ENCODE measurements at regions not wholly inside any gene's neighbourhood (a gene's known extent, or its start where the extent isn't known, plus 50 kb on each side); places are given as distances from the start of the nearest gene placed in this dataset.

DNA sequence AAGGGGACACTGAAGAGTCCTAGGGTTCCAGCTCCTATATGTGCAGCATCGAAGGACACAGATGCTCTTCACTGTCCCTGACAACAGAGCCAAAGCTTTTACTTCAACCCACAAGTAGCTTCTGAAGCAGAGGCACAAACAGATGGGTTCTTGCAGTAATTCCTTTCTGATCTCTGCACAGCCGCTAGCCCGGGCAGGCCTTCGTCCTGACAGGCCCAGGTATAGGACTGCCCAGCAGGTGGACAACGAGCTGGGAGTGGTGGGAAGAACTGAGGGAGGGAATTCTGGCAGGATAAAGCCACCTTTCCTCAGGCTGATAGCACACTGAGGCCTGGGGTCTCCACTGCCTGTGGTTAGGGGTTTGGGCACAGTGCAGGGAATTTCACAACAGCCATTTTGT is 94.8 kb downstream of the RHOB start:
- H3K4me3 Mint-ChIP-seq = no peak overlapping the region
- ATAC-seq (no peak), DNase-seq (no peak)
- H3K27me3 Mint-ChIP-seq (ENCODE audit: low read depth) = no peaks in the 10 kb centered on the region
- H3K36me3 Mint-ChIP-seq (ENCODE audit: insufficient read depth) = no peaks in the 10 kb centered on the region
- no peaks in the 10 kb centered on the region for H3K4me1 Mint-ChIP-seq (ENCODE audit: low read depth)
- no peaks in the 10 kb centered on the region for H3K9me3 Mint-ChIP-seq

DNA sequence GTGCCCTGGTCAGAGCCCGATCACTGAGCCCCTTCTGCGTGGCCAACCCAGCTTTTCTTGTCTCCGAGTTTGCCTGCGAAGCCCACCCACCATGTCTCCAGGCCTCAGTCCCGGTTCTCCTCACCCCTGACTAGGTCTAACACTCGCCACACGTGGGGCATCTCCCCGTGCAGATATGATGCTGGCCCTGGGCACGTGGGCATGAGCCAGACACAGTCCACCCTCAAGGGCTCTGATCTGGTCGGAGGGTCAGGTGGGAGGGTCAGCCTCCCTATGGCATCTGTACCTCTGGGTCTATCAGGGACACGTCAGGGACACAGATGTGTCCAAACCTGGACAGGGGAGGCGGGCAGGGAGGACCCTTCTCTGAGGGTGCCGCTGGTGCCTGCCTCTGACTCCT is 95.4 kb downstream of the RHOB start:
- no peaks in the 10 kb centered on the region for H3K4me1 Mint-ChIP-seq (ENCODE audit: low read depth)
- H3K4me3 Mint-ChIP-seq = no peak overlapping the region
- no peaks in the 10 kb centered on the region for H3K36me3 Mint-ChIP-seq (ENCODE audit: insufficient read depth)
- ATAC-seq (no peak), DNase-seq (no peak)
- no peaks in the 10 kb centered on the region for H3K9me3 Mint-ChIP-seq
- no peaks in the 10 kb centered on the region for H3K27me3 Mint-ChIP-seq (ENCODE audit: low read depth)

DNA sequence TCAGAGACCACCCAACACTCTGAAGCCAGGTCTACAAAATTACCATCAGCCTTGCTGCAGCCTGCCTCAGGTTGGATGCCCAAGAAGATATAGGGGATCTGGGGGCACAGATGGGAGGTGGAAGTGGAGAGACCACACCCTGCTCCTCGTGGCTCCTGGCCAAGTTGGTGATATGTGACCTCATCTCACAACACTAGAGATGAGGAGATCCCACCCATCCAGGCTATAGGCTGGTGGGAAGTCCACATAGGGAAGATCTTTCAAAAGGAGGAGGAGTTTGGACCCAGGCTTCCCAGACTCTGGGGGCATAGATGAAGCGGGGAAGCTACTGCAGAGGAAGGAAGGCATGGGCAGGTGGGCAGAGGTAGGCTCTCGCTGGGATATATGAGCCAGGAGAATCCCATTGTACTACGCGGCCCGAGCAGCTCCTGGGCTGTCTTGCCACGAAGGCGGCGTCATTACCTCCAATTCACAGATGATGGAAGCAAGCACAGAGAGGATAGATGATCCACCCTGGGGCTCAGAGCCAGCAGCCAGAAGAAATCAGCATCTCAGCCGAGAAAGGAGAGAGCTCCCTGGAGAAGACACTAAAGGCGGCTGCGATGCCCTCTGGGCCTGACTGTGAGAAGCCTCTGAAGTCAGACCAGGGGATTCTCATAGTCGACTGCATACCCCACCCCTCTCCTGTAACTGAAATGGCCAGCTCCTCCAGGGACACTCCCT is 96.0 kb downstream of the RHOB start:
- Mint-ChIP-seq H3K9me3 (no peaks in the 10 kb centered on the region), H3K36me3 (ENCODE audit: insufficient read depth) (no peaks in the 10 kb centered on the region), H3K4me3 (no peak overlapping the region), H3K27me3 (ENCODE audit: low read depth) (no peaks in the 10 kb centered on the region), H3K4me1 (ENCODE audit: low read depth) (no peaks in the 10 kb centered on the region)
- ATAC-seq (no peak), DNase-seq (no peak)

DNA sequence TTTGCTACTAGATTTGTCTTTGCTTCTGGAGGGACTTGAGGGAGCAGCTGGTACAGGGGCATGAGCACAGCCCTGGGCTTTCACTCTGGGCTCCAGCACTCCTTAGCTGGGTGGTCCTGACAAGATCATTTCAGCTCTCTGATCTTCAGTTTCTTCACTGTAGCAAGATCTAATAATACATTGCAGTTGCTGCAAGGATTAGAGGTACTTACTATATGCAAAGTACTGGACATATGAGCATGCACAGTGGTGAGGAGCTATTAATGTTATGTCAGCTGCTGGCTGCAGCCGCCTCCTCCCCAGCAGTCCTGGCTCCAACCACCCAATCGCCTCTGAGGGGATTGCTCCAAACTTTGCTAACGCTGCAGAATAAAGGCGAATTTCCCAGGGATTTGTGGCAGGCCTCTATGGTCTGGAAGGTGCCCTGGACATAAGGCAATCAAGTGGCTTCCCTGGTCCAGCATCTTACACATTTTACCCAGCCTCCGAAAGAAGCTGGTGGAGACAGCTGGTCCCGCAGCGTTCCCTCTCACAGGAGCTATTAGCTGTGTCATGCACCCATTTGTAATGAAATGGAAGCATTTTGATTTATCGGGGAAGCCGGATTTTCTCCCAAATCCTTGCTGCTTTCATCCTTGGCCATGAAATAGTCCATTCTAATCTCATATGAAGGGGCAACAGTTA is 96.7 kb downstream of the RHOB start:
- H3K4me3 Mint-ChIP-seq = no peak overlapping the region
- no peaks in the 10 kb centered on the region for H3K36me3 Mint-ChIP-seq (ENCODE audit: insufficient read depth)
- DNase-seq (no peak), ATAC-seq (no peak)
- H3K27me3 Mint-ChIP-seq (ENCODE audit: low read depth) = no peaks in the 10 kb centered on the region
- H3K9me3 Mint-ChIP-seq = no peaks in the 10 kb centered on the region
- no peaks in the 10 kb centered on the region for H3K4me1 Mint-ChIP-seq (ENCODE audit: low read depth)

DNA sequence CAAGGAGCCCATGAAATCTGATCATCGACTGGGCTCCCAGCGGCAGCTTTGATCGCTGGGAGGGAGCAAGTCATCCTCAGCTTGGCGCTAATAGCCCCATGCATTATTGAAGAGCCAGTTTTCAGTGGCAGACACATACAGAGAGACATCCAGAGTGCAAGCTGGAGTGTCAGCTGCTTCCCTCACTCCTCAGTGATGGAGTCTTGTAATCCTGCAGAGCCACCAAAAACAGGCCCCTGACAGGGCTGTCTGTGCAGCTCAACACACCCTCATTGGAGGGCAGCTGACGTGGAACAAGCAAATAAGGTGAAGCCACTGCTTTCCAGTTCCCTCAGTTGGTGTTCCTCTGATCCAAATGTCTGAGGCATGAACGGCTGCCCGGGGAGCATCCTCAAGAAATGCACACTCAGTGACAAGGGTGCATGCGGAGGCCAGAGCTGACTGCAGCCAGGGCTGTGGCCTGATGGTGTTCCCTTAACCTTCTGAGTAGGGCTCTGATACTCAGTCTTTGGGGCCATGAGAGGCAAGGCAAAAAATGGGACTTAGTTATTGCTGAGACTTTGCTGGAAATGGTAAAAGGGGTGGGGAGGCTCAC is 97.4 kb downstream of the RHOB start:
- ATAC-seq (no peak), DNase-seq (no peak)

DNA sequence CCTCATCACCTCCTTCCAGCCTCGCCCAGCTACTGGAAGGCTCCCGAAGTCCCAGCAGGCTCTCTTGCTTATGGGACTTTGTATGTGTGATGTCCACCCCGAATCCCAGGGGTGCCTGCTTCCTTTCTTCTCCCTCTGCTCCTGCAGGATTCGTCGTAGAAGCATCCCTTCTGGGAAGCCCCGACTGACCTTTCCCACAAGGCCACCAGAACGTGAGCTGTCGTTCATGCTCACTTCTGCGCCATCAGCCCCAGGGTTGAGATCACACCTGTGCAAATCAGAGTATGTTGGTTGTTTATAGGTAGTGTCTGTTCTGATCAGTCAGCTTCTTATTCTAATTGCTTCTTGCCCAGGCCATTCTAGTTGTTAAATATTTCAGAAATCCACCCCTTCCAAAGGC is 101.8 kb downstream of the HS1BP3 start:
- Mint-ChIP-seq H3K27me3 (ENCODE audit: low read depth) (no peaks in the 10 kb centered on the region), H3K4me3 (no peak overlapping the region), H3K36me3 (ENCODE audit: insufficient read depth) (no peaks in the 10 kb centered on the region), H3K4me1 (ENCODE audit: low read depth) (no peaks in the 10 kb centered on the region), H3K9me3 (no peaks in the 10 kb centered on the region)
- no peak for ATAC-seq
- DNase-seq = no peak

More for the DNA sequence above, 97.4 kb downstream of the RHOB start:
- H3K27me3 Mint-ChIP-seq (ENCODE audit: low read depth) = no peaks in the 10 kb centered on the region
- H3K9me3 Mint-ChIP-seq = no peaks in the 10 kb centered on the region
- H3K36me3 Mint-ChIP-seq (ENCODE audit: insufficient read depth) = no peaks in the 10 kb centered on the region
- H3K4me3 Mint-ChIP-seq = no peak overlapping the region
- H3K4me1 Mint-ChIP-seq (ENCODE audit: low read depth) = no peaks in the 10 kb centered on the region

DNA sequence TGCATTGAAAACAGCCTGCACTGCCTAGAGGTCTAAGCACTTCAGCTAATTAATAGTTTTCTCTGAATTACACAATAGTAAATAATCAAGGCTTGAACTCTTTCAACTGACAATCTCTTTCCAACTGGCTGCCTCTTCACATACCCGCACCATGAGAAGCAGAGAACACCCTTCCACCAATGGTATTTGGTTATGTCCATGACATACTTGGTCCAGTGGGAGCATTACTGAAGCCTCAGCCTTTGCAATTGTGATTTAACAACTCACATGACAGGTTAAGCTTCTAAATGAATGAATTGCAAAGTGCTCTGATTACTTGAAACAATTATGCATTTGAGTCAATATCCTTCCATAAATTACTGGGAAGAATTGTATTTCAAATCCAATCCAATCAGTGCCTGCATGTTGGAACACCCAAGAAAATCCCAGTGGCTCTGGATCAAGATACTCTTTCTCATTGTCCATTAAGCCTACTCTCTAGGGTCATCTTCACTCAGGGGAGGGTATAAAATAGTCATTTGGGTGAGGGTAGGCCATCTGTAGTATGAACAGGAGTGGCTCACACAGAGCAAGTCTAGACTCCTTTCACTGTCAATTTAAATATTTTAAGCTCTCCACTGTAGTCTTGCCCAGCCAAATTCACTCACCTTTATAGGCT is 101.1 kb downstream of the HS1BP3 start:
- Mint-ChIP-seq H3K27me3 (ENCODE audit: low read depth) (no peaks in the 10 kb centered on the region), H3K4me3 (no peak overlapping the region), H3K4me1 (ENCODE audit: low read depth) (no peaks in the 10 kb centered on the region), H3K36me3 (ENCODE audit: insufficient read depth) (no peaks in the 10 kb centered on the region), H3K9me3 (no peaks in the 10 kb centered on the region)
- DNase-seq (no peak), ATAC-seq (no peak)

DNA sequence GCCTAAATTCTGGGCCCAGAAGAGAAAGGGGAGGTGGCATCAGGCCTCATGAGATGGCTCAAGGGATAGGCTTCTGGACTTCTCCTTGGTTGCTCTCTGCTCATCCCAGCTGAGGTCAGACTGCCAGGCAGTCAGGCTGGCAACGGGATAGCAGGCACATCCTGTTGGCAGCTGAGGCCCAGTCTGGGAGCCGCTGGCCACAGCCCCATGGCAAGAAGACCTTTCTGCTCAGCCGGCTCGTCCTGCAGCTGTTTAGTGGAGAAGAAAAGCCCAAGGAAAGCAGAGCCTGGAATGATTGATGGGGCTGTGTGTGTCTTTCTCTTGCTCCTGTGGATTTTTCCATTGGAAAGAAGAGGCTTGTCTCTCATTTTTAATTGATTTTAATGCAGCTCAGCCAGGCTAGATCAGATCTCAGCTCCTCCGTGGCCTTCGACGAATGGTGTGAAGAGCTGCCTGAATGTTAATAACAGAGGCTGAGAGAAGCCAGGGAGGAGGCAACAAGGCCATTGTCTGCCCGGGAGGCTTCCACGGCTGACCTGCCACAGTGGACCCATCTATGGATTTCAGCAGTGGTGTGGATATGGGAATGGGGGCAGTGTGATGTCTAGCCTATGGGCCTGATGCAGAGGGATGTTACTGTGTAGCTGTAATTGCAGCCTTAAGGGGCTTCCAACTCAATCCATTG is 99.5 kb downstream of the HS1BP3 start:
- no peaks in the 10 kb centered on the region for H3K27me3 Mint-ChIP-seq (ENCODE audit: low read depth)
- ATAC-seq (no peak), DNase-seq (no peak)
- no peaks in the 10 kb centered on the region for H3K36me3 Mint-ChIP-seq (ENCODE audit: insufficient read depth)
- H3K4me3 Mint-ChIP-seq = no peak overlapping the region
- H3K9me3 Mint-ChIP-seq = no peaks in the 10 kb centered on the region
- no peaks in the 10 kb centered on the region for H3K4me1 Mint-ChIP-seq (ENCODE audit: low read depth)

DNA sequence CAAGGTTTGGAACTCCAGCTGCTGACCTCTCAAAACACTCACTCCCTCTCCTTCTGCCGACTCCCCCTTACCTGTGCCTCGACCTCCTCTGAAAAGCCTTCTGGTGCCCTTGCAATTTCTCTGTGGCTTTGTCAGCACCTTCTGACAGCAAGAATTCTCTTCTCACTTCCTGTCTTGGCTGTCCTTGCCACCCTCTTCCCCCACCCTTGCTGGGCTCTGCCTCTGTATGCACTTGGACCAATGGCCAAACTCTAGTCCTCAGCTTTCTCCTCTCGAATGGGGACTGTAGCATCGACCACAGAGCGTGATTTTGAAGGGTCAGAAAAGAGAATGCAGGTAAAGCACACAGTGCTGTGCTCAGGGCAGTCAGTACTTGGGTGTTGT is 99.0 kb downstream of the HS1BP3 start:
- no peaks in the 10 kb centered on the region for H3K36me3 Mint-ChIP-seq (ENCODE audit: insufficient read depth)
- ATAC-seq = no peak
- no peaks in the 10 kb centered on the region for H3K9me3 Mint-ChIP-seq
- no peaks in the 10 kb centered on the region for H3K4me1 Mint-ChIP-seq (ENCODE audit: low read depth)
- no peak overlapping the region for H3K4me3 Mint-ChIP-seq
- no peaks in the 10 kb centered on the region for H3K27me3 Mint-ChIP-seq (ENCODE audit: low read depth)
- no peak for DNase-seq

DNA sequence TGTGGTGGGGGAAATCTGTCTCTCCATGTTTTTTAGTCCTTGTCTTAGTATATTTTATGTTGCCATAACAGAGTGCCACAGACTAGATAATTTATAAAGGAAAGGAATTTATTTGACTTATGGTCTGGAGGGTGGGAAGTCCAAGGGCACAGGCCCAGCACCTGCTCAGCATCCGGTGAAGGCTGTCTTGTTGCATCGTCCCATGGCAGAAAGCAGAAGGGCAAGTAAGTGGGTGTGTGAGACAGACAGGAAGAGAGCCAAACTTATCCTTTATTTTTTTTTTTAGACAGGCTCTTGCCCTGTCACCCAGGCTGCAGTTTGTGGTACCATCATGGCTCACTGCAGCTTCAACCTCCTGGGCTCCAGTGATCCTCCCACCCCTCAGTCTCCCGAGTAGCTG is 98.1 kb downstream of the HS1BP3 start:
- Mint-ChIP-seq H3K4me3 (no peak overlapping the region), H3K27me3 (ENCODE audit: low read depth) (no peaks in the 10 kb centered on the region), H3K4me1 (ENCODE audit: low read depth) (no peaks in the 10 kb centered on the region), H3K9me3 (no peaks in the 10 kb centered on the region), H3K36me3 (ENCODE audit: insufficient read depth) (no peaks in the 10 kb centered on the region)
- ATAC-seq (no peak), DNase-seq (no peak)

DNA sequence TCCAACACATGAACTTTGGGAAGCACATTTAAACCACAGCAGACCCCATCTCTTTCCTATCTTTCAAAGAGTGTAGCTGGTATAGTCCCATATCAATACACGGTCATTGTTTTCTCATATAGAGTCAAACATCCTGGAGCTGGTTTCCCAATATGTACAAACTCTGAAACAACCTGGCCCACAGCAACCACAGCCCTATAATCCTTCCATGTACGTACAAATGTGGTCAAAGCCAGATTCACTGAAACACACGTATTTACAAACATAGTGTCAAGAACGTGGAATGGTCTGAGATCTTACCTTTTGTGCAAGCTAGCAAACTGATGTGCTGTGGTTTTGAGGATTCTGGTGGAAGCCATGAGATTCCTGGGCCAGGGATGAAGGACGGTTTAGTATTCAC is 97.3 kb downstream of the HS1BP3 start:
- DNase-seq = no peak
- H3K36me3 Mint-ChIP-seq (ENCODE audit: insufficient read depth) = no peaks in the 10 kb centered on the region
- no peak overlapping the region for H3K4me3 Mint-ChIP-seq
- no peaks in the 10 kb centered on the region for H3K4me1 Mint-ChIP-seq (ENCODE audit: low read depth)
- no peak for ATAC-seq
- no peaks in the 10 kb centered on the region for H3K9me3 Mint-ChIP-seq
- peaks cover 2% of the 10 kb centered on the region for H3K27me3 Mint-ChIP-seq (ENCODE audit: low read depth)

DNA sequence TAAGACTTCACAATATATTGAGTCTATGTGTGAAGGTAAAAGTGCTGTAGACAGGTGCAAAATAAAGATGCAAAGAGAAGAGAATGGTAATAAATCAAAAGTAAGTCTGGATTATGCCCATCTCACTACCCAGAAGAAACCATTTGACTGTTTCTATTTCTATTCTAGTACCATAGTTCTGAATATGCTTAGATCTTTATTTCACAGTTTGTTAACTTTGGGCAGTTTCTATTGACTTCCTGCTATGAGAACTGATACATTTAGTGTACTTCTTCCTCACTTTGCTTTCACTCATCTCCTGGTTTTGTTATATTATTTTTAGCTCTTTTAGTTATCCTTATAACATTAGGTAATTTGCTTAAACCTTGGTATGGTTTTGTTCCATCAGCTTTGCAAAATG is 94.9 kb downstream of the HS1BP3 start:
- no peak overlapping the region for H3K4me3 Mint-ChIP-seq
- no peak for DNase-seq
- H3K9me3 Mint-ChIP-seq = no peaks in the 10 kb centered on the region
- ATAC-seq = no peak
- no peaks in the 10 kb centered on the region for H3K36me3 Mint-ChIP-seq (ENCODE audit: insufficient read depth)
- H3K27me3 Mint-ChIP-seq (ENCODE audit: low read depth) = peaks cover 2% of the 10 kb centered on the region
- H3K4me1 Mint-ChIP-seq (ENCODE audit: low read depth) = no peaks in the 10 kb centered on the region

DNA sequence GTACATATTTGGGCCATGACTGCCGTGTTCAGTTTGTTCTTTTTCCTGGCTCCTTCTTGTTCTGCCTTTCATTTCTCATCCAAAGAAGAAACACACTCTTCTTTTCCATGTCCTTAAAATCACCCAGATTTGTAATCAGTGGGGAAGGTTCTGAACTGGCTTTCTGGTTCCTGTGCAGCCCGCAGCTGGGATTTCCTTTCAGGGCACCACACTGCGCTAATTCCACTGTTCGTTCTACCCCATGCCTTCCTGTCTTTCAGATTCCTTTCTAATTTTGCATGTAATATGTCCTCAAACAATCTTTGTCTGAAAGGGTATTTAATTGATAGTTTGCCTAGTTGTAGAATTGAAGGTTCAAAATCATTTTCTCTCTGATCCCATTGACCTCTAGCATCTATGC is 94.1 kb downstream of the HS1BP3 start:
- DNase-seq = no peak
- peaks cover 2% of the 10 kb centered on the region for H3K27me3 Mint-ChIP-seq (ENCODE audit: low read depth)
- no peak overlapping the region for H3K4me3 Mint-ChIP-seq
- H3K36me3 Mint-ChIP-seq (ENCODE audit: insufficient read depth) = no peaks in the 10 kb centered on the region
- H3K9me3 Mint-ChIP-seq = no peaks in the 10 kb centered on the region
- no peaks in the 10 kb centered on the region for H3K4me1 Mint-ChIP-seq (ENCODE audit: low read depth)
- no peak for ATAC-seq

DNA sequence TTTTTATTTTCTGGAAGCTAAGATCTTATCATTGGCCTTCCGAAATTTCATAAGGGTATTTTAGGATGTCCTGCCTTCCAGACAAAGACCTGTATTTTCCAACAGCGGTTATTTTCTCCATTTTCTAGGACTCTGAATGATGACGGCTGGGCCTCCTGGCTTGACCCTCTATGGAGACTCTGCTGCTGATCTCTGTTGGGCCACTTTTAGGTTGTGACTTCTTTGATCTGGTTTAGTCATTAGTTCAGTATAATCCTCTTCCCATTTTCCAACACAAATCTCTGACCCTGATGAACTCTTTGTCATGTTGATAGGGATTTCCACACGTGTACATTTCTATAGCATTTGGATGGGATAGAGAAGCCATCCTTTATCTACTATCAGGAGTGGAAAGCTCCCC is 93.7 kb downstream of the HS1BP3 start:
- H3K27me3 Mint-ChIP-seq (ENCODE audit: low read depth) = peaks cover 2% of the 10 kb centered on the region
- H3K4me1 Mint-ChIP-seq (ENCODE audit: low read depth) = no peaks in the 10 kb centered on the region
- DNase-seq (no peak), ATAC-seq (no peak)
- H3K4me3 Mint-ChIP-seq = no peak overlapping the region
- no peaks in the 10 kb centered on the region for H3K36me3 Mint-ChIP-seq (ENCODE audit: insufficient read depth)
- H3K9me3 Mint-ChIP-seq = no peaks in the 10 kb centered on the region
